C4-2B (cell line): ENCODE measurements at regions not wholly inside any gene's neighbourhood (a gene's known extent, or its start where the extent isn't known, plus 50 kb on each side); places are given as distances from the start of the nearest gene placed in this dataset.

Source experiments
- ZFX ChIP-seq: fragments of 450-650 bp; IDR thresholded peaks from 2 replicates; pipeline ENCODE4 v1.6.1; 2017
- TF ChIP-seq, protein P1 (sequence below): fragments of 450-650 bp; conservative IDR thresholded peaks from 2 replicates; pipeline ENCODE4 v1.5.1; 2017; ENCODE audit warnings: mild to moderate bottlenecking

GRCh38 chr10:118968482-118968881 is 61.0 kb upstream of the NANOS1 start:
- TF ChIP-seq, protein P1, sequence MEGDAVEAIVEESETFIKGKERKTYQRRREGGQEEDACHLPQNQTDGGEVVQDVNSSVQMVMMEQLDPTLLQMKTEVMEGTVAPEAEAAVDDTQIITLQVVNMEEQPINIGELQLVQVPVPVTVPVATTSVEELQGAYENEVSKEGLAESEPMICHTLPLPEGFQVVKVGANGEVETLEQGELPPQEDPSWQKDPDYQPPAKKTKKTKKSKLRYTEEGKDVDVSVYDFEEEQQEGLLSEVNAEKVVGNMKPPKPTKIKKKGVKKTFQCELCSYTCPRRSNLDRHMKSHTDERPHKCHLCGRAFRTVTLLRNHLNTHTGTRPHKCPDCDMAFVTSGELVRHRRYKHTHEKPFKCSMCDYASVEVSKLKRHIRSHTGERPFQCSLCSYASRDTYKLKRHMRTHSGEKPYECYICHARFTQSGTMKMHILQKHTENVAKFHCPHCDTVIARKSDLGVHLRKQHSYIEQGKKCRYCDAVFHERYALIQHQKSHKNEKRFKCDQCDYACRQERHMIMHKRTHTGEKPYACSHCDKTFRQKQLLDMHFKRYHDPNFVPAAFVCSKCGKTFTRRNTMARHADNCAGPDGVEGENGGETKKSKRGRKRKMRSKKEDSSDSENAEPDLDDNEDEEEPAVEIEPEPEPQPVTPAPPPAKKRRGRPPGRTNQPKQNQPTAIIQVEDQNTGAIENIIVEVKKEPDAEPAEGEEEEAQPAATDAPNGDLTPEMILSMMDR: no peak
- no peak for TF ChIP-seq ZFX
